22Rv1 (cell line): ENCODE measurements at regions not wholly inside any gene's neighbourhood (a gene's known extent, or its start where the extent isn't known, plus 50 kb on each side); places are given as distances from the start of the nearest gene placed in this dataset.

Experiments used
- H3K27ac ChIP-seq: fragments of 450-650 bp; 2 replicates; pipeline ENCODE4 v1.5.1; 2017
- ZFX ChIP-seq: fragments of 450-650 bp; IDR thresholded peaks from 2 replicates; pipeline ENCODE4 v1.6.1; 2017; ENCODE audit warnings: antibody characterized with exemption, borderline replicate concordance
- TF ChIP-seq, protein P1 (sequence below): fragments of 450-650 bp; IDR thresholded peaks from 2 replicates; pipeline ENCODE4 v1.5.1; 2017; ENCODE audit warnings: mild to moderate bottlenecking

DNA sequence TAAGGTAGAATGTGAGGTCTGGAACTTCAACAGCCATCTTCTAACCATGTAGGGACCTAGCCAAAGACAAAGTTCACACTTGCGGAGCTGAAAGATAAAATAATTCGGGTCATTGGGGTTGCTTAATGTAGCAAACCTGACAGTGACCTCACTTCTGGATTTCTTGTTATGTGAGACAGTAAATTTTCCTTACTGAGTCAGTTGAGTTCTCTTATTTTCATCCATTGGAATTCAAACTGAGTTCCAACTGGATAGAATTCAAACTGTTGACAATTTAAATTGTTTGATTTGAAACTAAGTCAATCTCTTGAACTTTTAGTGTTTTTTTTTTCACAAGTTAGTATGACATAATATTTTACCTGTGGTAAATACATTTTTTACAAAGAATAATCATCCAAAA is 406.5 kb downstream of the ADAMTS20 start:
- TF ChIP-seq ZFX = no peak
- TF ChIP-seq, protein P1, sequence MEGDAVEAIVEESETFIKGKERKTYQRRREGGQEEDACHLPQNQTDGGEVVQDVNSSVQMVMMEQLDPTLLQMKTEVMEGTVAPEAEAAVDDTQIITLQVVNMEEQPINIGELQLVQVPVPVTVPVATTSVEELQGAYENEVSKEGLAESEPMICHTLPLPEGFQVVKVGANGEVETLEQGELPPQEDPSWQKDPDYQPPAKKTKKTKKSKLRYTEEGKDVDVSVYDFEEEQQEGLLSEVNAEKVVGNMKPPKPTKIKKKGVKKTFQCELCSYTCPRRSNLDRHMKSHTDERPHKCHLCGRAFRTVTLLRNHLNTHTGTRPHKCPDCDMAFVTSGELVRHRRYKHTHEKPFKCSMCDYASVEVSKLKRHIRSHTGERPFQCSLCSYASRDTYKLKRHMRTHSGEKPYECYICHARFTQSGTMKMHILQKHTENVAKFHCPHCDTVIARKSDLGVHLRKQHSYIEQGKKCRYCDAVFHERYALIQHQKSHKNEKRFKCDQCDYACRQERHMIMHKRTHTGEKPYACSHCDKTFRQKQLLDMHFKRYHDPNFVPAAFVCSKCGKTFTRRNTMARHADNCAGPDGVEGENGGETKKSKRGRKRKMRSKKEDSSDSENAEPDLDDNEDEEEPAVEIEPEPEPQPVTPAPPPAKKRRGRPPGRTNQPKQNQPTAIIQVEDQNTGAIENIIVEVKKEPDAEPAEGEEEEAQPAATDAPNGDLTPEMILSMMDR = no peak
- H3K27ac ChIP-seq = no peak overlapping the region

- TF ChIP-seq, protein P1 = no peak
- TF ChIP-seq ZFX = no peak
- H3K27ac ChIP-seq = no peak overlapping the region
These were observed 408.7 kb downstream of the ADAMTS20 start for GRCh38 chr12:43143278-43143677.

- H3K27ac ChIP-seq = no peak overlapping the region
- TF ChIP-seq, protein P1 = no peak
- TF ChIP-seq ZFX = no peak
These were observed 419.7 kb downstream of the ADAMTS20 start for GRCh38 chr12:43132291-43132690.

- TF ChIP-seq, protein P1 = no peak
- TF ChIP-seq ZFX = no peak
- H3K27ac ChIP-seq = no peak overlapping the region
These were observed 420.7 kb downstream of the ADAMTS20 start for GRCh38 chr12:43131301-43131700.

DNA sequence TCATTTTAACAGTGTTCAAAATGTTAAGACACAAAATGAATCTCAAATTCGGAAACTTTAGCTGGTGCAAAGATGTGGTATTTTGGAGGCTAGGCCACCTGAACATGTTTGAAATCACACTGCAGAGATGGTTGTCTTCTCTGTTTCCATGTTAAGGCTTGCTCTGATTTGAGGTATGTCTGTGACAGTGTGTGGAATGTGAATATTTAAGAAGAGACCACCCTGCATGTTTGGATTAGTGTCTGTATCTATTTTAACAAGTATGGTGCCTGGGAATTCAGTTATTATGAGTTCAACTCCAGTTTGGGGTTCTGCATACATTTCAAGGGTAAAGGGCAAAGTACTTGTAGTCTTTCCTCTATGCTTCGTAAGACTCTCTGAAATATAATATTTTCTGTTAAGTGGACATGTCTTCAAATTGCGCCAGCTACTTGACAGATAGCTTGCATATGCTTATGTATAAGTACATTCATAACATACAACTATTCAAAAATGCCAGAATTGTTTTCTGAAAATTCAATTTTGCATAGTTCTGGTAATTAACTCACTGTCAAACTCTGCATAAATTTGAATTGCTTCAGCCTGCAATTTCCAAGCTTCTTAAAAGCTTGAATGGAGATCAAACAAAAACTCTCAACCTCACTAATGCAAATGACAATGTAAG is 424.0 kb downstream of the ADAMTS20 start:
- H3K27ac ChIP-seq = no peak overlapping the region
- TF ChIP-seq, protein P1 = no peak
- no peak for TF ChIP-seq ZFX

GRCh38 chr12:43126652-43127375 is 425.2 kb downstream of the ADAMTS20 start:
- H3K27ac ChIP-seq = no peak overlapping the region
- TF ChIP-seq ZFX = no peak
- TF ChIP-seq, protein P1 = no peak

GRCh38 chr12:43123461-43123860 is 428.5 kb downstream of the ADAMTS20 start:
- H3K27ac ChIP-seq = no peak overlapping the region
- TF ChIP-seq ZFX = no peak
- TF ChIP-seq, protein P1 = no peak
